Body of pancreas (tissue), 4 donors: ENCODE measurements at regions not wholly inside any gene's neighbourhood (a gene's known extent, or its start where the extent isn't known, plus 50 kb on each side); places are given as distances from the start of the nearest gene placed in this dataset.

ENCODE experiments used
- POLR2A ChIP-seq, 3 donors: fragments of 450-650 bp; IDR thresholded peaks; one replicate each; pipeline ENCODE4 v1.6.1; 2016; ENCODE audit warnings: antibody characterized with exemption in 3 of 3, mild to moderate bottlenecking in 2 of 3
- TF ChIP-seq, protein P1 (sequence below), 7 experiments: fragments of 450-650 bp in 4 of 7; fragments of 200-600 bp in 3 of 7; sonication (generic) in 3 of 7; IDR thresholded peaks; one replicate each; pipeline ENCODE4 v1.5.1; 2016 to 2019; ENCODE audit warnings: antibody characterized with exemption in 7 of 7

GRCh38 chr5:52672459-52672858 is 115.3 kb upstream of the ITGA1 start:
- no peak for TF ChIP-seq POLR2A (IDR thresholded peaks at IDR 0.05)
- TF ChIP-seq, protein P1, sequence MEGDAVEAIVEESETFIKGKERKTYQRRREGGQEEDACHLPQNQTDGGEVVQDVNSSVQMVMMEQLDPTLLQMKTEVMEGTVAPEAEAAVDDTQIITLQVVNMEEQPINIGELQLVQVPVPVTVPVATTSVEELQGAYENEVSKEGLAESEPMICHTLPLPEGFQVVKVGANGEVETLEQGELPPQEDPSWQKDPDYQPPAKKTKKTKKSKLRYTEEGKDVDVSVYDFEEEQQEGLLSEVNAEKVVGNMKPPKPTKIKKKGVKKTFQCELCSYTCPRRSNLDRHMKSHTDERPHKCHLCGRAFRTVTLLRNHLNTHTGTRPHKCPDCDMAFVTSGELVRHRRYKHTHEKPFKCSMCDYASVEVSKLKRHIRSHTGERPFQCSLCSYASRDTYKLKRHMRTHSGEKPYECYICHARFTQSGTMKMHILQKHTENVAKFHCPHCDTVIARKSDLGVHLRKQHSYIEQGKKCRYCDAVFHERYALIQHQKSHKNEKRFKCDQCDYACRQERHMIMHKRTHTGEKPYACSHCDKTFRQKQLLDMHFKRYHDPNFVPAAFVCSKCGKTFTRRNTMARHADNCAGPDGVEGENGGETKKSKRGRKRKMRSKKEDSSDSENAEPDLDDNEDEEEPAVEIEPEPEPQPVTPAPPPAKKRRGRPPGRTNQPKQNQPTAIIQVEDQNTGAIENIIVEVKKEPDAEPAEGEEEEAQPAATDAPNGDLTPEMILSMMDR (IDR thresholded peaks at IDR 0.05), result no peak
